Cardiac muscle cell (in vitro differentiated cells and primary cell): ENCODE measurements at regions not wholly inside any gene's neighbourhood (a gene's known extent, or its start where the extent isn't known, plus 50 kb on each side); places are given as distances from the start of the nearest gene placed in this dataset.
A peak's percentile ranks its signal among the peaks of the same experiment; 100 is the strongest.

Experiments
- DNase-seq, 2 donors: peaks; one replicate each; pipeline versions ENCODE4 v3.0.0 to v3.0.0-alpha.2; 2010 to 2017; ENCODE audit warnings: low read depth in 1 of 2, low spot score in 1 of 2
- H3K27ac ChIP-seq: fragments of 200-600 bp; sonication (generic); 2 replicates; pipeline ENCODE4 v1.5.1; 2016
- H3K27me3 ChIP-seq: fragments of 200-600 bp; sonication (generic); 2 replicates; pipeline ENCODE4 v1.6.0; 2016; ENCODE audit warnings: control low read depth
- H3K36me3 ChIP-seq: fragments of 200-600 bp; sonication (generic); 2 replicates; pipeline ENCODE4 v1.5.1; 2016; ENCODE audit warnings: control low read depth
- H3K4me1 ChIP-seq: fragments of 200-600 bp; sonication (generic); 2 replicates; pipeline ENCODE4 v1.8.1; 2017; ENCODE audit warnings: low read depth, mild to moderate bottlenecking, mixed run types
- H3K4me3 ChIP-seq: fragments of 200-600 bp; sonication (generic); 2 replicates; pipeline ENCODE4 v1.5.1; 2016; ENCODE audit warnings: mild to moderate bottlenecking
- H3K9me3 ChIP-seq: fragments of 200-600 bp; sonication (generic); 2 replicates; pipeline ENCODE4 v1.5.1; 2017; ENCODE audit warnings: low read depth, mild to moderate bottlenecking, control low read depth
- TF ChIP-seq, protein P1 (sequence below): IDR thresholded peaks from 2 replicates; pipeline ENCODE4 v1.5.1; 2012; ENCODE audit warnings: low read depth, mild to moderate bottlenecking, low read length

- H3K4me1 ChIP-seq: peaks cover 10% of the 10 kb centered on the region
- H3K27me3 ChIP-seq: no peaks in the 10 kb centered on the region
- H3K4me3 ChIP-seq: no peak overlapping the region
- no peaks in the 10 kb centered on the region for H3K9me3 ChIP-seq
- no peaks in the 10 kb centered on the region for H3K36me3 ChIP-seq
- DNase-seq: no peak
- no peak overlapping the region for H3K27ac ChIP-seq
- TF ChIP-seq, protein P1, sequence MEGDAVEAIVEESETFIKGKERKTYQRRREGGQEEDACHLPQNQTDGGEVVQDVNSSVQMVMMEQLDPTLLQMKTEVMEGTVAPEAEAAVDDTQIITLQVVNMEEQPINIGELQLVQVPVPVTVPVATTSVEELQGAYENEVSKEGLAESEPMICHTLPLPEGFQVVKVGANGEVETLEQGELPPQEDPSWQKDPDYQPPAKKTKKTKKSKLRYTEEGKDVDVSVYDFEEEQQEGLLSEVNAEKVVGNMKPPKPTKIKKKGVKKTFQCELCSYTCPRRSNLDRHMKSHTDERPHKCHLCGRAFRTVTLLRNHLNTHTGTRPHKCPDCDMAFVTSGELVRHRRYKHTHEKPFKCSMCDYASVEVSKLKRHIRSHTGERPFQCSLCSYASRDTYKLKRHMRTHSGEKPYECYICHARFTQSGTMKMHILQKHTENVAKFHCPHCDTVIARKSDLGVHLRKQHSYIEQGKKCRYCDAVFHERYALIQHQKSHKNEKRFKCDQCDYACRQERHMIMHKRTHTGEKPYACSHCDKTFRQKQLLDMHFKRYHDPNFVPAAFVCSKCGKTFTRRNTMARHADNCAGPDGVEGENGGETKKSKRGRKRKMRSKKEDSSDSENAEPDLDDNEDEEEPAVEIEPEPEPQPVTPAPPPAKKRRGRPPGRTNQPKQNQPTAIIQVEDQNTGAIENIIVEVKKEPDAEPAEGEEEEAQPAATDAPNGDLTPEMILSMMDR: no peak
These were observed 115.3 kb downstream of the POLR2M start for GRCh38 chr15:57821826-57822225.

DNA sequence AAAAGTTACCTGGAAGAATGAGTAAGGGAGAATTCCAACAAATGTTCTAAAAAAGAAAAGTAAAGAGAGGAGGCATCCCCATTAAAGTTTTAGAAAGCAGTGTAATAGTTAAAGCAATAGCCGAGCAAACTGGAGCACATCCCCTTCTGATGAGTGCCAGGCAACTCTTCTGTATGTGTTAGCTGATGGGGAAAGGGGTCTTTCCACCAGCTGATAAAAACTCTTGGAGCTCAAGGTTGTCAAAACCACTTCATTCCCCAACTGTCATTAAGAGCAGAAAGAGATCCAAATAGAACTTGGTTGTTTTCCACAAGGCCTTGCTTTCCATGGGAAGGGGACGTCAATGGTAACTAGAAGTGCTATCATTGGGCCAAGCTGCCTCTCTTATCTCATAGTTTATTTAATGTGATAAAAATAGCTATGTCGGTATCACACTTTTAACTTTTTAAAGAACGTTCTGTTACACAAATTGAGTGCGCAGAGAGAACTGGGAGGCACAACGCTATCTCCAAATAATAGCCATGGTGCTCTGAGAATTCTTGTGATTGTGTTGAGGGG is 116.9 kb downstream of the POLR2M start:
- H3K4me3 ChIP-seq: no peak overlapping the region
- H3K9me3 ChIP-seq: no peaks in the 10 kb centered on the region
- DNase-seq: no peak
- H3K4me1 ChIP-seq: peaks cover 10% of the 10 kb centered on the region
- no peaks in the 10 kb centered on the region for H3K27me3 ChIP-seq
- no peaks in the 10 kb centered on the region for H3K36me3 ChIP-seq
- H3K27ac ChIP-seq: peak overlapping the region; percentile 42
- TF ChIP-seq, protein P1: no peak

GRCh38 chr15:57824186-57824585 is 117.7 kb downstream of the POLR2M start:
- Histone ChIP-seq H3K4me1 (peaks cover 10% of the 10 kb centered on the region), H3K4me3 (no peak overlapping the region), H3K36me3 (no peaks in the 10 kb centered on the region), H3K9me3 (no peaks in the 10 kb centered on the region), H3K27me3 (no peaks in the 10 kb centered on the region), H3K27ac (peak overlapping the region; percentile 42)
- TF ChIP-seq, protein P1: no peak
- DNase-seq: no peak

DNA sequence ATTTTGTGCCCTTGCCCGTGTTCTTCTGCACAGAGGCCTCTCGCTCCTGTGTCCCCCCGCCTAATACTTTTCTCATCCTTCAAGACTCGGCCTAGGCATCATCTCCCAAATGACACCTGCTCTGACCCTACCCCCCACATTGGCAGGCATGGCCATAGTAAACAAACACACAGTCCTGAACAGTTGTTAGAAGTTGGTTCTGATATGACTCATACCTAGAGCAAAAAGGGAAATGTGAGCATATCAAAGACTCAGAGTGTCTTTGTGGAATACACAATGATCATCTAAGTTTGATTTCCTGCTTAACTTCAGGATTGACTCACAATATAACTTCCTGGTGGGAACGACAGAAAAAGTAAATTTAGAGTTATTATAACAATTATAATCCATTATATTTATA is 120.5 kb downstream of the POLR2M start:
- Histone ChIP-seq H3K27me3 (no peaks in the 10 kb centered on the region), H3K27ac (no peak overlapping the region), H3K9me3 (no peaks in the 10 kb centered on the region), H3K4me3 (no peak overlapping the region), H3K36me3 (no peaks in the 10 kb centered on the region), H3K4me1 (peaks cover 10% of the 10 kb centered on the region)
- TF ChIP-seq, protein P1: no peak
- DNase-seq: no peak

DNA sequence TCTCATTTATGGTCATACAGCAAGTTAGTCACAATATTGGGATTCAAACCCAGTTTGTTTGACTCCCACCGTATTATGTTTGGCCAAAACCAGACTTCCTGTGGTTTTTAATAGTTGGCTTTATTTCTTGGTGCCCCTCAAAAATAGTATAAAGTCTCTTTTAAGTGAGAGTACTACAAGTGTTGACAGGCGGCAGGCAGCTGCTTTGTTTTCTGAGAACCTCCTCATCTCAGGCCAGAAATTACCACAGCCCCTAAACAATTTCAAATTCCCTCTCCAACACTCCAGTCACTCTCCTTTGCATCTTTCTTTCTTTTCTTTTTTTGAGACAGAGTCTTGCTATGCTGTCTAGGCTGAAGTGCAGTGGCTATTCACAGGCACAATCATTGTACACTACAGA is 121.5 kb downstream of the POLR2M start:
- TF ChIP-seq, protein P1: no peak
- no peak overlapping the region for H3K4me3 ChIP-seq
- DNase-seq: no peak
- H3K27me3 ChIP-seq: no peaks in the 10 kb centered on the region
- H3K4me1 ChIP-seq: peaks cover 10% of the 10 kb centered on the region
- H3K9me3 ChIP-seq: no peaks in the 10 kb centered on the region
- H3K36me3 ChIP-seq: no peaks in the 10 kb centered on the region
- no peak overlapping the region for H3K27ac ChIP-seq

- TF ChIP-seq, protein P1: no peak
- no peaks in the 10 kb centered on the region for H3K36me3 ChIP-seq
- no peak for DNase-seq
- H3K4me1 ChIP-seq: no peaks in the 10 kb centered on the region
- no peaks in the 10 kb centered on the region for H3K27me3 ChIP-seq
- H3K4me3 ChIP-seq: no peak overlapping the region
- no peak overlapping the region for H3K27ac ChIP-seq
- no peaks in the 10 kb centered on the region for H3K9me3 ChIP-seq
These were observed 125.7 kb downstream of the POLR2M start for GRCh38 chr15:57832183-57832582.
